A673 (cell line): ENCODE measurements at regions not wholly inside any gene's neighbourhood (a gene's known extent, or its start where the extent isn't known, plus 50 kb on each side); places are given as distances from the start of the nearest gene placed in this dataset.

ENCODE experiments used
- BruUV-seq: library from RNA; stranded (reverse); fragments of 400-500 nt; replicated peaks from 2 replicates; lab custom pipeline; 2021; lab: Mats Ljungman, UMichigan
- CTCF ChIA-PET: fragments of 300-600 bp; sonication (Branson Sonifier 250); formaldehyde crosslinking; loops from one replicate; lab custom pipeline; 2022; ENCODE audit warnings: antibody characterized with exemption; lab: Charles Lee
- POLR2A ChIA-PET: fragments of 300-600 bp; sonication (Branson Sonifier 250); formaldehyde crosslinking; loops from one replicate; lab custom pipeline; 2022; ENCODE audit warnings: antibody characterized with exemption; ENCODE audit not compliant: low non-redundant PET; lab: Charles Lee
- DNase-seq: peaks from one replicate; pipeline ENCODE4 v3.0.0-alpha.2; 2015; ENCODE audit warnings: low spot score
- H3K27ac ChIP-seq: fragments of 200-600 bp; sonication (generic); 2 replicates; pipeline ENCODE4 v1.5.1; 2016; ENCODE audit warnings: mixed run types, low read depth, mild to moderate bottlenecking, mixed read lengths, antibody characterized with exemption, low read length; ENCODE audit not compliant: poor library complexity, severe bottlenecking
- H3K27me3 ChIP-seq: fragments of 200-600 bp; sonication (generic); replicated peaks from 2 replicates; pipeline ENCODE4 v1.6.1; 2017; ENCODE audit warnings: mixed run types, low read depth, mild to moderate bottlenecking, mixed read lengths, antibody characterized with exemption, low read length; ENCODE audit not compliant: insufficient read depth, poor library complexity
- H3K36me3 ChIP-seq: fragments of 200-600 bp; sonication (generic); 2 replicates; pipeline ENCODE4 v1.6.1; 2016; ENCODE audit warnings: mixed run types, mild to moderate bottlenecking, mixed read lengths, antibody characterized with exemption, low read length; ENCODE audit not compliant: insufficient read depth, poor library complexity, severe bottlenecking
- H3K4me1 ChIP-seq: fragments of 200-600 bp; sonication (generic); 2 replicates; pipeline ENCODE4 v1.6.1; 2017; ENCODE audit warnings: mixed run types, mild to moderate bottlenecking, mixed read lengths, antibody characterized with exemption, low read length; ENCODE audit not compliant: insufficient read depth, poor library complexity, severe bottlenecking
- H3K4me3 ChIP-seq: fragments of 200-600 bp; sonication (generic); 2 replicates; pipeline ENCODE4 v1.5.1; 2016; ENCODE audit warnings: low read depth, mixed run types, mild to moderate bottlenecking, mixed read lengths, low read length; ENCODE audit not compliant: poor library complexity, severe bottlenecking
- H3K9me3 ChIP-seq: fragments of 200-600 bp; sonication (generic); 2 replicates; pipeline ENCODE4 v1.6.1; 2016; ENCODE audit warnings: mixed run types, low read depth, mild to moderate bottlenecking, mixed read lengths, antibody characterized with exemption, low read length; ENCODE audit not compliant: poor library complexity, severe bottlenecking
- CTCF ChIP-seq: fragments of 300-800, 200-600 bp; sonication (generic); conservative IDR thresholded peaks from 2 replicates; pipeline ENCODE4 v1.5.1; 2017; ENCODE audit warnings: low read depth, mild to moderate bottlenecking, antibody characterized with exemption, low read length, moderate library complexity, mixed read lengths
- EZH2 ChIP-seq: fragments of 200-600 bp; sonication (generic); IDR thresholded peaks from 2 replicates; pipeline ENCODE4 v1.6.1; 2017; ENCODE audit warnings: borderline replicate concordance, low read depth, mild to moderate bottlenecking, mixed read lengths, antibody characterized with exemption, low read length; ENCODE audit not compliant: poor library complexity, severe bottlenecking
- intact Hi-C: fragments of 100-400 bp; cut with micrococcal nuclease; formaldehyde crosslinking; loops from one replicate; pipeline ENCODE4 v1.10.0; 2022; ENCODE audit not compliant: unreplicated experiment

- DNase-seq = peak; percentile 77
- TF ChIP-seq EZH2 (no peak), CTCF (no peak)
- CTCF ChIA-PET = no interaction called here
- Histone ChIP-seq H3K36me3 (no peaks in the 10 kb centered on the region), H3K4me1 (peaks cover 26% of the 10 kb centered on the region), H3K9me3 (no peaks in the 10 kb centered on the region), H3K4me3 (no peak overlapping the region), H3K27ac (peak overlapping the region; percentile 74), H3K27me3 (no peaks in the 10 kb centered on the region)
- BruUV-seq = no TSS peak
- intact Hi-C loops = no loop called here
- POLR2A ChIA-PET = interaction anchor here (0.6 to 1.4 kb wide), 2 partner anchors 17 to 40 kb away, joined by 3 to 5 read pairs; no protein-coding TSS in a partner anchor
Observed at GRCh38 chr2:215554689-215555498, 119.0 kb upstream of the FN1 start.

GRCh38 chr2:215553946-215554345 lies 118.1 kb upstream of the FN1 start:
- peak; percentile 43 for DNase-seq
- ChIA-PET POLR2A (interaction anchor here (1.4 kb wide), 1 partner anchor 16 kb away, joined by 5 read pairs; no protein-coding TSS in a partner anchor), CTCF (no interaction called here)
- no TSS peak for BruUV-seq
- peaks cover 26% of the 10 kb centered on the region for H3K4me1 ChIP-seq
- H3K36me3 ChIP-seq = no peaks in the 10 kb centered on the region
- H3K9me3 ChIP-seq = no peaks in the 10 kb centered on the region
- H3K27me3 ChIP-seq = no peaks in the 10 kb centered on the region
- no peak overlapping the region for H3K4me3 ChIP-seq
- TF ChIP-seq EZH2 = no peak
- peak; percentile 54 for TF ChIP-seq CTCF
- H3K27ac ChIP-seq = peak overlapping the region; percentile 74
- intact Hi-C loops = no loop called here

- POLR2A ChIA-PET = interaction anchor here (0.6 kb wide), 1 partner anchor 137 kb away, joined by 3 read pairs; no protein-coding TSS in a partner anchor
- BruUV-seq = no TSS peak
- CTCF ChIA-PET = no interaction called here
Observed at GRCh38 chr2:215552144-215552580, 116.3 kb upstream of the FN1 start.

More at GRCh38 chr2:215552144-215552580, 116.3 kb upstream of the FN1 start:
- H3K4me3 ChIP-seq = no peak overlapping the region
- intact Hi-C loops = no loop called here
- TF ChIP-seq EZH2 = no peak
- no peak for TF ChIP-seq CTCF
- no peak for DNase-seq
- H3K27me3 ChIP-seq = no peaks in the 10 kb centered on the region
- peaks cover 19% of the 10 kb centered on the region for H3K4me1 ChIP-seq
- no peaks in the 10 kb centered on the region for H3K9me3 ChIP-seq
- no peaks in the 10 kb centered on the region for H3K36me3 ChIP-seq
- H3K27ac ChIP-seq = no peak overlapping the region
